ENCODE measurements at regions not wholly inside any gene's neighbourhood (a gene's known extent, or its start where the extent isn't known, plus 50 kb on each side); places are given as distances from the start of the nearest gene placed in this dataset.
"Not testable (repeated sequence)": the region's sequence is repeated elsewhere in the genome, so short reads cannot be mapped to it uniquely, and the experiment has no call there.

DNA sequence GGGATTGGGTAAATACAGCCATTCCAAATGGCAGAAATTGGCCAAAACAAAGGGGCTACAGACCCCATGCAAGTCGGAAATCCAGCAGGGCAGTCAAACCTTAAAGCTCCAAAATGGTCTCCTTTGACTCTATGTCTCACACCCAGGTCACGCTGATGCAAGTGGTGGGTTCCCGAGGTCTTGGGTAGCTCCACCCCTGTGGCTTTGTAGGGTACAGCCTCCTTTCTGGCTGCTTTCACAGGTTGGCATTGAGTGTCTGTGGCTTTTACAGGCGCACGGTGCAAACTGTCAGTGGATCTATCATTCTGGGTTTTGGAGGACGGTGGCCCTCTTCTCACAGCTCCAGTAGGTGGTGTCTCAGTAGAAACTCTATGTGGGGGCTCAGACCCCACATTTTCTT is 358.6 kb upstream of the TGIF2LX start:
- not testable (repeated sequence) for TF ChIP-seq CTCF, POLR2A (IDR thresholded peaks at IDR 0.05)
